GM12872 (cell line): ENCODE measurements at regions not wholly inside any gene's neighbourhood (a gene's known extent, or its start where the extent isn't known, plus 50 kb on each side); places are given as distances from the start of the nearest gene placed in this dataset.

ENCODE experiments used
- CTCF ChIP-seq: IDR thresholded peaks from 3 replicates; pipeline ENCODE4 v1.5.1; 2011; ENCODE audit warnings: low read depth, mild to moderate bottlenecking, low read length, moderate library complexity; ENCODE audit not compliant: insufficient read depth

GRCh38 chr6:27016689-27017088 lies 230.8 kb upstream of the PRSS16 start:
- no peak for TF ChIP-seq CTCF

- TF ChIP-seq CTCF, result no peak
Observed at GRCh38 chr6:27019651-27020552, 227.6 kb upstream of the PRSS16 start.

- no peak for TF ChIP-seq CTCF
Observed at GRCh38 chr6:27020553-27020880, 227.0 kb upstream of the PRSS16 start.

- TF ChIP-seq CTCF, result no peak
Observed at GRCh38 chr6:27023664-27024063, 223.8 kb upstream of the PRSS16 start.

GRCh38 chr6:27025351-27025750 lies 222.2 kb upstream of the PRSS16 start:
- no peak for TF ChIP-seq CTCF

GRCh38 chr6:27026361-27026760 lies 221.1 kb upstream of the PRSS16 start:
- no peak for TF ChIP-seq CTCF

GRCh38 chr6:27031302-27031701 lies 216.2 kb upstream of the PRSS16 start:
- TF ChIP-seq CTCF, result no peak
